ENCODE measurements at regions not wholly inside any gene's neighbourhood (a gene's known extent, or its start where the extent isn't known, plus 50 kb on each side); places are given as distances from the start of the nearest gene placed in this dataset.

- DNase-seq: no peak
- Histone ChIP-seq H3K79me2 (ENCODE audit: low read length) (no peaks in the 10 kb centered on the region), H3K4me1 (ENCODE audit: insufficient read depth, low read length) (no peaks in the 10 kb centered on the region), H3K9me2 (replicated peaks; ENCODE audit: low read length) (no peaks in the 10 kb centered on the region), H3K4me3 (ENCODE audit: low read length) (no peak overlapping the region), H4K20me1 (ENCODE audit: low read length) (no peaks in the 10 kb centered on the region), H2AFZ (ENCODE audit: low read length) (no peak overlapping the region), H3K36me3 (ENCODE audit: low read depth, low read length) (no peaks in the 10 kb centered on the region), H3K4me2 (ENCODE audit: low read length) (no peak overlapping the region), H3F3A (ENCODE audit: low read length, unreplicated experiment) (no peaks in the 10 kb centered on the region), H3K9ac (ENCODE audit: low read length) (no peak overlapping the region), H3K27ac (ENCODE audit: low read length) (no peak overlapping the region), H3K9me3 (ENCODE audit: low read length) (no peaks in the 10 kb centered on the region), H3K27me3 (ENCODE audit: low read length) (no peaks in the 10 kb centered on the region)
- TF ChIP-seq EZH2phosphoT487 (IDR thresholded peaks at IDR 0.05; ENCODE audit: borderline replicate concordance, low read length): no peak
- TF ChIP-seq CTCF (conservative IDR thresholded peaks at IDR 0.05; ENCODE audit: low read depth, low read length): no peak
- TF ChIP-seq EZH2 (IDR thresholded peaks at IDR 0.05; ENCODE audit: low read length, unreplicated experiment): no peak
- no peak for ATAC-seq
- intact Hi-C loops (cut with micrococcal nuclease): no loop called here
- CTCF ChIA-PET: no interaction called here
- no TSS peak for BruUV-seq (replicated peaks)
- POLR2A ChIA-PET (ENCODE audit: unreplicated experiment): no interaction called here
These were observed 322.2 kb upstream of the SPHKAP start for GRCh38 chr2:228503731-228504130.

- H2AFZ ChIP-seq (ENCODE audit: low read length): no peak overlapping the region
- H3K4me2 ChIP-seq (ENCODE audit: low read length): no peak overlapping the region
- no peak overlapping the region for H3K4me3 ChIP-seq (ENCODE audit: low read length)
- H3K27ac ChIP-seq (ENCODE audit: low read length): no peak overlapping the region
- H3K9ac ChIP-seq (ENCODE audit: low read length): no peak overlapping the region
- H4K20me1 ChIP-seq (ENCODE audit: low read length): no peaks in the 10 kb centered on the region
- ATAC-seq (no peak), DNase-seq (no peak)
- no peak for TF ChIP-seq CTCF (conservative IDR thresholded peaks at IDR 0.05; ENCODE audit: low read depth, low read length)
- ChIA-PET CTCF (no interaction called here), POLR2A (ENCODE audit: unreplicated experiment) (no interaction called here)
- H3K4me1 ChIP-seq (ENCODE audit: insufficient read depth, low read length): no peaks in the 10 kb centered on the region
- no peaks in the 10 kb centered on the region for H3K9me3 ChIP-seq (ENCODE audit: low read length)
- no peaks in the 10 kb centered on the region for H3F3A ChIP-seq (ENCODE audit: low read length, unreplicated experiment)
- H3K36me3 ChIP-seq (ENCODE audit: low read depth, low read length): no peaks in the 10 kb centered on the region
- intact Hi-C loops (cut with micrococcal nuclease): loop anchor here (10.0 kb wide), 1 partner anchor 161 kb away; no protein-coding TSS in a partner anchor
- H3K9me2 ChIP-seq (replicated peaks; ENCODE audit: low read length): no peaks in the 10 kb centered on the region
- no peaks in the 10 kb centered on the region for H3K27me3 ChIP-seq (ENCODE audit: low read length)
- no TSS peak for BruUV-seq (replicated peaks)
- no peaks in the 10 kb centered on the region for H3K79me2 ChIP-seq (ENCODE audit: low read length)
These were observed 312.4 kb upstream of the SPHKAP start for GRCh38 chr2:228493852-228494251.

GRCh38 chr2:228479014-228479413, 297.5 kb upstream of the SPHKAP start:
- Histone ChIP-seq H3K36me3 (ENCODE audit: low read depth, low read length) (no peaks in the 10 kb centered on the region), H3K79me2 (ENCODE audit: low read length) (no peaks in the 10 kb centered on the region), H4K20me1 (ENCODE audit: low read length) (no peaks in the 10 kb centered on the region), H3F3A (ENCODE audit: low read length, unreplicated experiment) (no peaks in the 10 kb centered on the region), H3K9ac (ENCODE audit: low read length) (no peak overlapping the region), H2AFZ (ENCODE audit: low read length) (no peak overlapping the region), H3K27me3 (ENCODE audit: low read length) (no peaks in the 10 kb centered on the region), H3K9me2 (replicated peaks; ENCODE audit: low read length) (no peaks in the 10 kb centered on the region), H3K4me2 (ENCODE audit: low read length) (no peak overlapping the region), H3K9me3 (ENCODE audit: low read length) (no peaks in the 10 kb centered on the region), H3K4me3 (ENCODE audit: low read length) (no peak overlapping the region), H3K27ac (ENCODE audit: low read length) (no peak overlapping the region), H3K4me1 (ENCODE audit: insufficient read depth, low read length) (no peaks in the 10 kb centered on the region)
- ChIA-PET CTCF (no interaction called here), POLR2A (ENCODE audit: unreplicated experiment) (no interaction called here)
- intact Hi-C loops (cut with micrococcal nuclease): no loop called here
- BruUV-seq (replicated peaks): no TSS peak
- no peak for ATAC-seq
- TF ChIP-seq EZH2phosphoT487 (IDR thresholded peaks at IDR 0.05; ENCODE audit: borderline replicate concordance, low read length) (no peak), CTCF (conservative IDR thresholded peaks at IDR 0.05; ENCODE audit: low read depth, low read length) (no peak), EZH2 (IDR thresholded peaks at IDR 0.05; ENCODE audit: low read length, unreplicated experiment) (no peak)
- no peak for DNase-seq
